Fibroblast of skin of back (primary cell): ENCODE measurements at regions not wholly inside any gene's neighbourhood (a gene's known extent, or its start where the extent isn't known, plus 50 kb on each side); places are given as distances from the start of the nearest gene placed in this dataset.

Source experiments
- DNase-seq: peaks from one replicate; pipeline ENCODE4 v3.0.0-alpha.2; 2013

- DNase-seq = no peak
Observed at GRCh38 chr4:162715401-162715800, 451.3 kb downstream of the NAF1 start.

DNA sequence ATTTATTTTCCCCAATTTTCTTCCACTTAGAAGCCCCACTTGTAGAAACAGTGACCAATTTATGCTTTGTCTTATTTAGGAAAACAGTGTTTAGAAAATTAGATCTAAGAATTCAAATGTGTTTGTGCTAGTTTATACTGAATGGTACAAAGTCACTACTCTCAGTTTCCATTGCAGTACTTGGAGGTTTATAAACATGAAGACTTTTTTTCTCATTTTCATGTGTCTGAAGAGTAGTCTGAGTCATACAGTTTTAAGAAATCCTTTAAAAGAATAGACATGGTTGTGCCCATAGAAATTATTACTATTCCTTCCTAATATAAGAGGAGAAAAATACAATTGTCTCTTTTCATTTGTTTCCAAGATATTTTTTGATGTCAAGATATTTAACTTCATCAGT, 458.7 kb downstream of the NAF1 start:
- no peak for DNase-seq

DNA sequence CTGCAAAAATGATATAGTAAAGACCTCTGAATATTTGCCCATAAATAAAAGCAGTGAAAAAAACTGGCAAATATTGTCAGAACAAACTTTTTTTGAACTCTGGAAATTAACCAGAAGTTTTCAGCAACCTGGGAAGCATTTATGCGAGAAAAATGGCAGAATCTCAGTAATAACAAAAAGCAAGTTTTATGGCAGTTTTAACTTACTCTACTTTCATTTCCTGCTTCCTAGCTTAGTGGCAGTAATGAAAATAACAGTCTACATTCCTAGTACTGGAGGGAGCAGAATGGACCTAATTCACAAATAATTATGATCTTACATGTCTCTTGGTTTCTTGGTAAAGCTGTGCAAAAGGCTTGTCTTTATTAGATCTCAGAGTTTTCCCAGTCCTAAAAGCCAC, 460.1 kb downstream of the NAF1 start:
- DNase-seq = no peak

DNA sequence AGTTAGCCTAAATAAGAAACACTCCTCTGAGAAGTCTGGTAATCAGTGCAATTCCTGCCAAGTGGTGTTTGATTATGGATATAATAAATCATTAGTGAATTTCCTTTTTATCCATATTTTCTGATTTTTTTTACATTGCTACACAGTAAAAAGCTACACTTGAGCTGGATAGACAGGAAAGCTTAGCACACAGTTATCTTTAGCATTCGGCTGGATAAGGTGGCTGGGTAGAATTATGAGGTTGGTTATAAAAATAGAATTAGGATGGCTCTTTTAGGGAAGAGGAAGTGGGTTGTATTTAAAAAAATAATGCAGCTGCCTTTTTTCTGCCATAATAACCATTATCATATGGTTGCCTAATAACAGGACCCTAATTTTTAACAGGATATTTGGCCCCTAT, 460.6 kb downstream of the NAF1 start:
- DNase-seq = no peak

DNA sequence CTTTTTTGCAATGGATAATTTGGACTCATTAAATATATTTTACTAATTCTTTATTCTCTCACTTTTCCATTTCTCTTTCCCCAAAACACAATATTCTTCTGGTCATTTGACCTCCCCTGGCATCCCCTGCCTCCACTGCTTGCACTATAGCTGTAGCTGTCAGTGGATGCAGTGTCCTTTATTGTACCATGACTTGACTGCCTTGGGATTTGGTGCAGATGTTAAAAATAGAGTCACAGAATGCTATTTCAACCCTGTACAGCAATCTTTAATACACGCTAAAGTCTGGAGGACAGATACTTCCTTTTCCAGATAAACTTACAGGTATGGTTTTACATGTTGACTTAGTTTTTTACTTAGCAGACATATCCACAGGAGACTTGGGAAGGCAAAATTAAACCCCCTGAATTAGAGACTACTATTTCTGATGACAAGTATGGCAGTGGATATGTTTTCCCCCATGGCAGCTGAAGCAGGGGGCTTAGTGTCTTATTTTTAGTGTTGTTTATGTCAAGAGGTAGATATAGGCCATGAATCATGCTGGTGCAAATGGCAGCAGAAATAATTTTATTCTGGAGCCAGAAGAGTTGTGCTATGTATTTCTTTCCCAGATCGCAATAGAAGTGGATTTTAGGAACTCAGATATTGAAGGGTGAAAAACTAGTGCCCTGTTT, 461.4 kb downstream of the NAF1 start:
- no peak for DNase-seq

GRCh38 chr4:162700815-162701361, 465.8 kb downstream of the NAF1 start:
- peak; percentile 32 for DNase-seq

DNA sequence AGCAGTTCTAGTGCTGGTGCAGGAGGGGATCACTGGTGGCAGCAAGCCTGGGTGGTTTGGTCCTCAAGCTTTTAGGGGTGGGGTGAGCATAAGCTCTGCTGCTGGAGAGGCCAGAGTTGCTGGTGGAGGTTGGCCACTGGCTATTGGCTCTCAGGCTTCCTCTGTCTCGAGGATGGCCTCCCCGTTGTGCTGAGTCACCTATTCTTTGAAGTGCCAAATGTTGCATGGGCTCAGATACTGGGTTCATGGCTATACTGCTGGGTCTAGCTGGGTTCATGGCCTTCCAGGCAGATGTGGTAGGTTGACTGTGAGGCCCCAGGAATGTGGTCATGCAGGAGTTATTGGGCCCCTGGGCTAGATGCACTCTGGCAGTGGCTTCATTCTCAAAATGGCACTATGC, 466.3 kb downstream of the NAF1 start:
- DNase-seq = no peak

DNA sequence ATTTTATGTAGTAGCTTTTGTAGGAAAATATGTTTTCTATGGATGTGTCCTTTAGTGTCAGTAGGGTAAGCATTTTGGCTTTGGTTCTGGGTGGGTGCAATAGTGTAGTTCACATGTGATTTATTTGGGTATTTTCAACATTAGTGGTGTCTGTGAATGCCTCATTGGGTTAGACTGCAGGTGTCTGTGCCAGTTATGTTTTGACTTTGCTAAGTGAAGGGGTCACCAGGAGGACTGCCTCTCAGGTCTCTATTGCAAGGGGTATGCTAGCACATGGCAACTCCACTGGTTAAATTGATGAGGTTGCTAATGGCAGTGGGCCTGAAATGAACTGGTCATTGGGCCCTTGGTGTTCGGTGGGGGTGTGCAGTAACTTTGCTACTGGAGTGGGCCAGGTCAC, 467.1 kb downstream of the NAF1 start:
- no peak for DNase-seq

DNA sequence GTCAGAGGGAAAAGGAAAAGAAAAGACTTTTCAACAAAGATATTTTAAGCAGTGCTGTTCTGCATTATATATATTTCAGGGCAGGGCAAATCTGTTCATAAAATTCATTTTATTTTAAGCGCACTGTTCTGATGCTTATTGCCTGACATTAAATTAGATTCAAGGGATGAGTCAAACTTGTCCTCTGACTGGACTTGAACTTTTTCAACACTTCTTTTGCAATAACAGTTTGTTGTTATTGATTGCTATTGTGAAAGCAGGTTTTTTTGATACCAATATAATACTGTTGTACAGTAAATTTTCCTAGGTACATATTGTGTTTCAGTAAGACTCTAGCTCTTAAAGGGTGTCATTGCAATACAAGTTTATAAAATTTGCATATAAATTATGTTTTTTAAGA, 481.3 kb downstream of the NAF1 start:
- no peak for DNase-seq

DNA sequence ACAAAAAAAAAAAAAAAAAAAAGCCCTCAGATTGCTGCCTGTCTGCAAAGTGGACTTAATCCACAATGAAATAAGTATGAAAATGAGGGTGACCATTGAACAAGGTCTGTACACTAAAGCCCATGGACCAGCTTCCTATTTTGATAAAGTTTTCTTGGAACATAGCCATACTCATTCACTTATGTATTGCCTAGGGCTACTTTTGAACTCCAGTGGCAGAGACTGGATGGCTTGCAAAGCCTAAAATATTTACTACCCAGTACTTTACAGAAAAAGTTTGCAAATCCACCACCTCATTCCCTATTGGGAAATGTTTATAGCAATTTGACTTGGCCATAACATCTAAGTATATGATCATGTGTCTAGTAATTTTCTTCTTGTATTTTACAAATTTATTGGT, 481.7 kb downstream of the NAF1 start:
- no peak for DNase-seq

- DNase-seq = no peak
Observed at GRCh38 chr4:162684371-162684700, 482.4 kb downstream of the NAF1 start.

DNA sequence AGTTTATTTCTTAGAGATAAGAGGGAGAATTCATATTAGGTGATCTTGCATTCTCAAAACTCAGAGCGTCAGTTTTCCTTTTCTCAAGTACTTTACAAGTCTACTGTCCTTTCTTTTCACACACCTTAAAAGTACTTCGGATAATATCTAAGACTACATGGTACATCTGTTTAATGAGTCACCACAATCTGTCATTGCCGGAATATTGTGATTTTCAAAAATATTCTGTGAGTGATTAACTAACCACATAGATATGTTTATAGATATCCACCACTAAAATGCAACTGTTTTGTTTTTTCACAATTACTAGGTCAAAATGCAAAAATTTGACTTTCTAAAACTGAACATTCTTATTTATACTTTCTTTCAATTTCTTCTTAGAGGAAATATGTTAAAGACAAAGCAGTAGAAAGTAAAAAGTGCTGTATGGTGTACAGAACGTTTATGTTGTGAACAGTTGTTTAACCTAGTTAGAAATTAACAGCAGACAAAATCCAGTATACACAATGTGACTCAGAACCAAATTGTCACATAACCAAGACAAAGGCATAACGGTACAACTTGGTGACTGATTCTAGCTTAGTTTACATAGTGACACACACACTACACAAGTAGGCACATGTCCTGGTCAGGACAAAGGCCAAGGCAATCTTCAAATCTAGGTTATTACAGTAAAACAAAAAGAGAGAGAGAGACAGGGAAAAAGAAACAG, 482.9 kb downstream of the NAF1 start:
- DNase-seq = peak; percentile 71

DNA sequence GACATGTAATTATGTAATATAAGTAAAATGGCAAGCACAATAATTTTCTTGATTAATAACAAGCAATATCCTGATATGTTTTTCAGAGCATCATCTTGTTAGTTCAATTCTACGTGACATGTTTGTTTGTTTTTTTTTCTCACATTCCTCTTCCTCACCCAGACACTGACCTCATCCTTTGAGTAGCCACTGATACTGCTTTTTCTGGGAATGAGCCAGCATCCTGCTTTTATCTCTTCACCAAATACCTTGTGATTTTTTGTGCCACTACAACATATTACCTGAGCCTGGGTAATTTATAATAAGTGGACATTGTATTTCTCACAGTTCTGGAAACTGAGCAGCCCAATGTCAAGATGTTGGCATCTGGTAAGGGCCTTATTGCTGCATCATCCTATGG, 484.0 kb downstream of the NAF1 start:
- peak; percentile 47 for DNase-seq

GRCh38 chr4:162681212-162681611, 485.5 kb downstream of the NAF1 start:
- no peak for DNase-seq

- DNase-seq = no peak
Observed at GRCh38 chr4:162675661-162676060, 491.0 kb downstream of the NAF1 start.

- DNase-seq = no peak
Observed at GRCh38 chr4:162661913-162662312, 498.1 kb upstream of the FSTL5 start.

DNA sequence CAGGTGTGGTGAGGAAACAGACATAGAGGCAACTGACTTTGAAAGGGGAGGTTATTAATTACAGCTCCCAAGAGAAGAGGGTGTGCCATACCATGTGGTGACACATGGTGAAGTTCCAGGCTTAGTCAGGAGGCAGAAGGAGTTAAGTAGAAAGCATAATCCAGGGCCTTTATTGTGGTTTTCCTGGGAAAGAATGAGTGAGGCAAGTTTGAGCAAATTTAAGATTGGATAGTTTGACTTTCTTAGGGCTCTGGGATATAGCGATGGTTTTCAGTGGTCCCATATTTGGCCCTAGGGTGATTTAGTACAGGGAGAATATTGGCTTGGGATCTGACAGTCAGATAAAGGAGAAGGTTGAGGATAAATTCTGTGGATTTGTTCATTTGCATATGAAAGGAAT, 495.9 kb upstream of the FSTL5 start:
- no peak for DNase-seq

- DNase-seq = no peak
Observed at GRCh38 chr4:162657966-162658365, 494.2 kb upstream of the FSTL5 start.

GRCh38 chr4:162650166-162650565, 486.4 kb upstream of the FSTL5 start:
- DNase-seq = no peak

DNA sequence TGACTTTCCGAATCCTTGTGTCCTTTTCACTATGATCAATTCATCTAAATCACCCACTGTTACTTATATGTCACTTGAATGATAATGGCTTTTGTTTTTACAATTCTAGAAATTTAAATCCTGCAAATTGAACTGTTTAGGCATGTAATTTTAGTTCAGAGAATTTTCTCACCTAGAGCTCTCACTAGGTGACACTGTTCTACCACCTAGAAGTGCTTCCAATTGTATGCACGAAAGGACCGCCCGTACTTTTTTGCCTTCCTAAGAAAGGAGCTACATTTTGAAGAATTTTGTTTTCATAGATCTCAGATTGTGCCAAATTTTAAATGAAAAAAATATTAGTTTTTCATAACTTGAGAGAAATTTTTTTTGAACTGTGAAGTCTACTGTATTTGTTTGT, 481.6 kb upstream of the FSTL5 start:
- peak; percentile 27 for DNase-seq

- peak; percentile 90 for DNase-seq
Observed at GRCh38 chr4:162644346-162644745, 480.5 kb upstream of the FSTL5 start.

GRCh38 chr4:162640152-162640551, 476.4 kb upstream of the FSTL5 start:
- no peak for DNase-seq

DNA sequence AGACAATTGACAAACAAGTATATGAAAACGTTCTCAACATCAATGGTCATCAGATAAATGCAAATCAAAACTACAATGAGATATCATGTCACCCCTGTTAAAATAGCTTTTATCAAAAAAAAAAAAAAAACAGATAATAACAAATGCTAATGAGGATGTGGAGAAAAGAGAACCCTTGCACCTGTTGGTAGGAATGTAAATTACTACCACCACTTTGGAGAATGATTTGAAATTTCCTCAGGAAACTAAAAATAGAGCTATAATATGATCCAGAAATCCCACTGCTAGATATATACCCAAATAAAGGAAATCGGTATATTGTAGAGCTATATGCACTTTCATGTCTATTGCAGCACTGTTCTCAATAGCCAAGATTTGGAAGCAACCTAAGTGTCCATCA, 470.6 kb upstream of the FSTL5 start:
- DNase-seq = no peak

DNA sequence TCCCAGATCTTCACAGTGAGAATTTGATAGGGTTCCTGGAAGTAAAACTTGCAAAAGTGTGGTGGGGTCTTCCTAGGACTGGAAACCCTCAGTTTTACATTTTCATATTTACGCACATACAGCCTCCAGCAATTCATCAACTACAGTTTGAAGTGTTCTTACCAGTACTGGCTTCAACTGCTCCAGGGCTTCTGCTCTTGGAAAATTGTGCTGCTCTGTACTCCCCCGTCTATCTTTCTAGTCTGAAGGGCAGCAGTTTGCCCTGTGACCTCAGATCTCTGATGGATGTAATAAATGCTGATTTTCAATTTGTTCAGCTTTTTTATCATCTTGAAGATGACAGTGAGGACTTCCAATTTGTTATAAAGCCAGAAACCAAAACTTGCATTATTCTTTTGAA, 458.9 kb upstream of the FSTL5 start:
- no peak for DNase-seq

GRCh38 chr4:162610116-162610515, 446.3 kb upstream of the FSTL5 start:
- DNase-seq = no peak
